Left lung (tissue), 4 donors: ENCODE measurements at regions not wholly inside any gene's neighbourhood (a gene's known extent, or its start where the extent isn't known, plus 50 kb on each side); places are given as distances from the start of the nearest gene placed in this dataset.

Experiments used
- ATAC-seq: fragments of 200-7000 bp; cut with Tn5 transposase; one replicate; pipeline ENCODE4 v1.9.1; 2020; ENCODE audit warnings: moderate library complexity
- DNase-seq, 4 donors: peaks; one replicate each; pipeline ENCODE4 v3.0.0-alpha.2; 2013 to 2020
- H3K27ac ChIP-seq, 2 donors: fragments of 200-600 bp; sonication (generic) in 1 of 2; one replicate each; pipeline versions ENCODE4 v1.5.0 to v1.8.0; 2020 to 2021
- H3K27me3 ChIP-seq, 2 donors: fragments of 200-600 bp; sonication (generic) in 1 of 2; one replicate each; pipeline versions ENCODE4 v1.5.0 to v1.8.0; 2020 to 2021
- H3K36me3 ChIP-seq, 2 donors: fragments of 200-600 bp; sonication (generic) in 1 of 2; one replicate each; pipeline versions ENCODE4 v1.5.0 to v1.8.0; 2020 to 2021
- H3K4me1 ChIP-seq, 2 donors: fragments of 200-600 bp; one replicate each; pipeline ENCODE4 v1.8.0; 2021
- H3K4me3 ChIP-seq, 2 donors: fragments of 200-600 bp; sonication (generic) in 1 of 2; one replicate each; pipeline versions ENCODE4 v1.5.0 to v1.8.0; 2020 to 2021; ENCODE audit warnings: mild to moderate bottlenecking in 1 of 2
- H3K9me3 ChIP-seq, 2 donors: fragments of 200-600 bp; sonication (generic) in 1 of 2; one replicate each; pipeline versions ENCODE4 v1.5.0 to v1.8.0; 2020 to 2021
- intact Hi-C, 2 donors: fragments of 100-400 bp; cut with DNase I; formaldehyde crosslinking; loops; one replicate each; pipeline versions ENCODE4 v1.11.2 to v1.14.2; 2022
- TF ChIP-seq, protein P1 (sequence below), 2 donors: fragments of 200-600 bp; sonication (generic) in 1 of 2; IDR thresholded peaks; one replicate each; pipeline versions ENCODE4 v1.5.0 to v1.8.0; 2021; ENCODE audit warnings: antibody characterized with exemption in 2 of 2
- donor health status: DM: no; HTN: yes; CAD: no.
- donor health status: DM: no; HTN: no; CAD: no.

DNA sequence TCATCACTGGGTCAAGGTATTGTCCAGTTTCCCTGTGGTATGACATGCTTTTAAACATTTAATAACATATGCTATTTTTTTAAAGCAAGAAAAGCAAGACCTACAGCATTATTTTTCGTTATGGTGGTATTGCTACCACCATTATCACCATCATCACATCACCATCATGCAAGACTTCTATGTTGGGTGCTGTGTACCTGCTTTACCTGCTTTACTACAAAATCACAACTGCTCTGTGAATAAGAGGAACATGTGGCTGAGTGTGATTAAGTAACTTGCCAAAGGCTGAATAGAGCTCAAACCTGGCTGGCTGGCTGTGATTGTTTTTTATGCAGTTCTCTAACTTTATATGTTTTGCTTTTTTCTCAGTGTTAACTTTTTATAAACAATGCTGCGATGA, 140.8 kb upstream of the CLINT1 start:
- ATAC-seq, result no peak

DNA sequence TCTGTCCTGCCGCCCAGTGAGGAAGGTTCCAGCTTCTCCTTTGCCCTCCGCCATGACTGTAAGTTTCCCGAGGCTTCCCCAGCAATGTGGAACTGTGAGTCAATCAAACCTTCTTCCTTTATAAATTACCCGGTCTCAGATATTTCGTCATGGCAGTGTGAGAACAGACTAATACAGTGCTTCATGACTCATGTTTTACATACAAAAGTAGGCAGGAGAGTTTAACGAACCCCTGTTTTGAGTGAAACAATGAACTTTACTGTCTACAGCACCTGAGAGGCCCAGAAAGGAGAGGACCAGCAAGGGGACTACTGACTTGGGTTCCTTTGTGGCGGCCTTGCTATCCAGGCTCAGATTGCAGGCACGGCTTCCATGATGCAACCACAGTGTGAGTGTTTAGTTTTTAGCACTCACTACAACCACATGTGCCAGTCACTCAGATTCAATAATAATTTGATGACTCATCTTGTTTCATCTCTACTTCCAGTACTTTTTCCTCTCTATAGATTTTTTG, 139.1 kb upstream of the CLINT1 start:
- ATAC-seq (no peak), DNase-seq (no peak)
- no peaks in the 10 kb centered on the region for H3K4me1 ChIP-seq
- H3K36me3 ChIP-seq, result no peaks in the 10 kb centered on the region
- intact Hi-C loops, result loop anchor here in 1 of 2 donors (10.0 kb wide), 1 partner anchor 173 kb away; no protein-coding TSS in a partner anchor
- no peak overlapping the region for H3K4me3 ChIP-seq
- H3K27me3 ChIP-seq, result no peaks in the 10 kb centered on the region
- TF ChIP-seq, protein P1, sequence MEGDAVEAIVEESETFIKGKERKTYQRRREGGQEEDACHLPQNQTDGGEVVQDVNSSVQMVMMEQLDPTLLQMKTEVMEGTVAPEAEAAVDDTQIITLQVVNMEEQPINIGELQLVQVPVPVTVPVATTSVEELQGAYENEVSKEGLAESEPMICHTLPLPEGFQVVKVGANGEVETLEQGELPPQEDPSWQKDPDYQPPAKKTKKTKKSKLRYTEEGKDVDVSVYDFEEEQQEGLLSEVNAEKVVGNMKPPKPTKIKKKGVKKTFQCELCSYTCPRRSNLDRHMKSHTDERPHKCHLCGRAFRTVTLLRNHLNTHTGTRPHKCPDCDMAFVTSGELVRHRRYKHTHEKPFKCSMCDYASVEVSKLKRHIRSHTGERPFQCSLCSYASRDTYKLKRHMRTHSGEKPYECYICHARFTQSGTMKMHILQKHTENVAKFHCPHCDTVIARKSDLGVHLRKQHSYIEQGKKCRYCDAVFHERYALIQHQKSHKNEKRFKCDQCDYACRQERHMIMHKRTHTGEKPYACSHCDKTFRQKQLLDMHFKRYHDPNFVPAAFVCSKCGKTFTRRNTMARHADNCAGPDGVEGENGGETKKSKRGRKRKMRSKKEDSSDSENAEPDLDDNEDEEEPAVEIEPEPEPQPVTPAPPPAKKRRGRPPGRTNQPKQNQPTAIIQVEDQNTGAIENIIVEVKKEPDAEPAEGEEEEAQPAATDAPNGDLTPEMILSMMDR (IDR thresholded peaks at IDR 0.05), result no peak
- no peak overlapping the region for H3K27ac ChIP-seq
- H3K9me3 ChIP-seq, result no peaks in the 10 kb centered on the region

More for the DNA sequence above, 140.8 kb upstream of the CLINT1 start:
- Histone ChIP-seq H3K27me3 (no peaks in the 10 kb centered on the region), H3K36me3 (no peaks in the 10 kb centered on the region), H3K4me3 (no peak overlapping the region), H3K27ac (no peak overlapping the region), H3K9me3 (no peaks in the 10 kb centered on the region), H3K4me1 (no peaks in the 10 kb centered on the region)
- no peak for DNase-seq
- TF ChIP-seq, protein P1 (IDR thresholded peaks at IDR 0.05), result no peak
- intact Hi-C loops, result loop anchor here in 1 of 2 donors (10.0 kb wide), 1 partner anchor 175 kb away; no protein-coding TSS in a partner anchor

DNA sequence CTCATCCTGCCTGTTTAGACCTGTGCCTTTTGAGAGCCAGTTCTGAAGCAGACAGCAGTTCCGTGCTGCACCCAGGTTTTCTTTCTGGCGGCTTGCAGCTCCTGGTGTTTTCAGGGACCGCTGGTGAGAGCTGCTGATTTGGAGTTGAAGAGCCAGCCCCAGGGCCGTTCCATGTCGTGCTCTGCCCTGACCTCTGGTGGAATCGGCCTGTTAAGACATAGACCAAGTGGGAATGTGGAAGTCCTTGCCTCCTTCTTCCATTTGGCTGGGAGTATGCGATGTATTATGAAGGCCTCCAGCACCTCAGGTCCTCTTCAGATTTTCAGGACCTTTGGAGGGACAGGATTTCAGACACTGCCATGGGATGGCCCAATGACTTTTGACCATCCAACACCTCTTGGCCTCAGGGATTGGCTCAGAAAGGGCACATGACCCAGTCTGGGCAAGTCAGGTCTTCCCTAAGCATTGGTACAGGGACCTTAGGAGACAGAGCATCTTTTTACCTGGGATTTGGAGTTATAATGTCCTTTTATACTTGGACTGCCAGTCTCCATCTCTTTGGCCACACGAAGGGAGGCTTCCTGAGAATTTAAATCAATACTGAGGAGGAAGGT, 136.1 kb upstream of the CLINT1 start:
- peak; percentile 99 for ATAC-seq

DNA sequence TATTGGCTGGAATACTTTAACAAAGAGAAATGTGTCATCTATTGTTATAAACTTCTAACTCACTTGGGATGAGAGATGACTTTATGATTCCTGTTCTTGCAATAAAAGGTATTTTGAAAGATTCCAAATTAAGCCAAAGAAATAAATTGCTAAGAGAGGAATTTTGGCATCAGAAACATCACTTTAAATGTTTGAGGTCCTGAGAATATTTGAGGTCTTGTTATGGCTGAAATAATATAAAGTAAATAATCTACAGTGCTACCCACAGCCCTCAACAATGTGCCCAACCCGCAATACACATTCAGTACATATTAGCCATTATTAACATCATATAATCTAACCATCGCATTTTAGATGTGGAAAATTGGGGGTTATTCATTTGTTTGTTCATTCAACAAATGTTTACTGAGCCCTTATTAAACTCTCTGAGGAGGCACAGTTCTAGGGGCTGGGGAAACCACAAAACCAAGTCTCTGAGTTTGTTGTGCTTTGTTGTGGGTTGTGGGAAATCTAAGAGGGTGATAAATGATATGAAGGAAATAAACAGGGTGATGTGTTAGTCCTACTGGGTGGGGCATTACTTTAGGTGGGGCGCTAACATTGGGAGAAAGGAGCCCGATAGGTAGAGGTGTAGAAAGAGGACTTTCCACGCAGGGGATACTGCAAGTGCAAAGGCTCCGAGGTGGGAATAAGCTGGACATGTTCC, 135.2 kb upstream of the CLINT1 start:
- DNase-seq (no peak), ATAC-seq (peak; percentile 27)
- Histone ChIP-seq H3K36me3 (no peaks in the 10 kb centered on the region), H3K4me1 (no peaks in the 10 kb centered on the region), H3K9me3 (no peaks in the 10 kb centered on the region), H3K27ac (no peak overlapping the region), H3K4me3 (no peak overlapping the region), H3K27me3 (no peaks in the 10 kb centered on the region)
- TF ChIP-seq, protein P1 (IDR thresholded peaks at IDR 0.05), result no peak
- intact Hi-C loops, result loop anchor here in 1 of 2 donors (10.0 kb wide), 1 partner anchor 169 kb away; no protein-coding TSS in a partner anchor

More for the DNA sequence above, 136.1 kb upstream of the CLINT1 start:
- no peak overlapping the region for H3K27ac ChIP-seq
- TF ChIP-seq, protein P1 (IDR thresholded peaks at IDR 0.05), result peak; percentile 51 to 58
- intact Hi-C loops, result loop anchor here in 1 of 2 donors (10.0 kb wide), 1 partner anchor 170 kb away; no protein-coding TSS in a partner anchor
- no peak overlapping the region for H3K4me3 ChIP-seq
- H3K4me1 ChIP-seq, result no peaks in the 10 kb centered on the region
- DNase-seq, result peak; percentile 65 to 81 (median 72)
- H3K9me3 ChIP-seq, result no peaks in the 10 kb centered on the region
- H3K27me3 ChIP-seq, result no peaks in the 10 kb centered on the region
- no peaks in the 10 kb centered on the region for H3K36me3 ChIP-seq

DNA sequence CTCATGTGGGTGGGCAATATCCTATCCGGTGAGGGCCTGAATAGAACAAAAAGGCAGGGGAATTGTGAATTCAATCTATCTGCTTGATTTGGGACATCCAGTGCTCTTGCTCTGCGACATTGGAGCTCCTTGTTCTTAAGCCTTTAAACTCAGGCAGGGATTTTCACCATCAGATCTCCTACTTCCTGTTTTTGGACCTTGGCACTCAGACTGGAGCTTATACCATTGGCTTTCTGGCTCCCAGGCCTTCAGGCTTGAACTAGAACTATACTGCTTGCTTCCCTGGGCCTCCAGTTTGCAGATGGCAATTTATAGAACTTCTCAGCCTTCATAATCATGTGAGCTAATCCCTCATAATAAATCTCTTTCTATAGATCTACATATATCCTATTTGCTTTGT, 134.3 kb upstream of the CLINT1 start:
- TF ChIP-seq, protein P1 (IDR thresholded peaks at IDR 0.05), result no peak
- no peak for ATAC-seq
- intact Hi-C loops, result loop anchor here in 1 of 2 donors (10.0 kb wide), 1 partner anchor 168 kb away; no protein-coding TSS in a partner anchor
- no peak overlapping the region for H3K4me3 ChIP-seq
- no peaks in the 10 kb centered on the region for H3K4me1 ChIP-seq
- H3K27ac ChIP-seq, result no peak overlapping the region
- no peaks in the 10 kb centered on the region for H3K9me3 ChIP-seq
- DNase-seq, result no peak
- no peaks in the 10 kb centered on the region for H3K36me3 ChIP-seq
- no peaks in the 10 kb centered on the region for H3K27me3 ChIP-seq
